Transverse colon (tissue), 4 donors: ENCODE measurements at regions not wholly inside any gene's neighbourhood (a gene's known extent, or its start where the extent isn't known, plus 50 kb on each side); places are given as distances from the start of the nearest gene placed in this dataset.

Source experiments
- DNase-seq: peaks from one replicate; pipeline ENCODE4 v3.0.0-alpha.2; 2019
- H3K27ac ChIP-seq, 4 donors: fragments of 200-600 bp; sonication (generic); 2 replicates each; pipeline ENCODE4 v1.5.1; 2016 to 2018; ENCODE audit warnings: inconsistent platforms in 4 of 4
- H3K27me3 ChIP-seq: fragments of 200-600 bp; sonication (generic); 2 replicates; pipeline ENCODE4 v1.5.1; 2017; ENCODE audit warnings: inconsistent platforms
- H3K36me3 ChIP-seq, 4 donors: fragments of 200-600 bp; sonication (generic); 2 replicates each; pipeline ENCODE4 v1.5.1; 2017 to 2019; ENCODE audit warnings: inconsistent platforms in 4 of 4
- H3K4me1 ChIP-seq, 4 donors: fragments of 200-600 bp; sonication (generic); 2 replicates each; pipeline ENCODE4 v1.5.1; 2017 to 2020; ENCODE audit warnings: inconsistent platforms in 4 of 4
- H3K4me3 ChIP-seq, 4 donors: fragments of 200-600 bp; sonication (generic); 1 replicate in 1 of 4; 2 replicates in 3 of 4; pipeline versions ENCODE4 v1.5.1 to v1.6.1; 2017 to 2019; ENCODE audit warnings: inconsistent platforms in 4 of 4
- H3K9me3 ChIP-seq, 2 donors: fragments of 200-600 bp; sonication (generic); 2 replicates each; pipeline ENCODE4 v1.5.1; 2017 to 2019; ENCODE audit warnings: inconsistent platforms in 2 of 2
- EP300 ChIP-seq: sonication (generic); formaldehyde crosslinking; IDR thresholded peaks from one replicate; pipeline ENCODE4 v1.6.1; 2017; ENCODE audit warnings: antibody characterized with exemption, low read depth
- POLR2A ChIP-seq: fragments of 450-650 bp; IDR thresholded peaks from one replicate; pipeline ENCODE4 v1.6.1; 2016; ENCODE audit warnings: antibody characterized with exemption, mild to moderate bottlenecking, moderate library complexity
- POLR2AphosphoS5 ChIP-seq, 3 donors: sonication (generic); formaldehyde crosslinking; IDR thresholded peaks; one replicate each; pipeline ENCODE4 v1.6.1; 2016; ENCODE audit warnings: antibody characterized with exemption in 3 of 3
- WGBS, 2 donors: methylation state at CpG; one replicate each; pipeline ENCODE4 v1.1.5; 2018; ENCODE audit warnings: low coverage in 1 of 2; 5-methylcytosine and 5-hydroxymethylcytosine counted together
- in situ Hi-C, 4 donors: fragments of 200-750 bp; cut with MboI; loops; one replicate each; pipeline versions ENCODE4 v1.15.0 to v1.15.1; 2017; ENCODE audit warnings: low sequenced_read_pairs in 3 of 4, low pct_ligation_motif_present in 1 of 4, low pct_unique_long_range_greater_than_20kb in 1 of 4
- intact Hi-C: fragments of 100-400 bp; cut with DNase I; formaldehyde crosslinking; loops from one replicate; pipeline ENCODE4 v1.15.1; 2023; ENCODE audit warnings: low total_unique reads
- TF ChIP-seq, protein P1 (sequence below), 5 experiments: fragments of 200-600 bp in 3 of 5; fragments of 450-650 bp in 2 of 5; sonication (generic) in 3 of 5; IDR thresholded peaks; 1 replicate in 2 of 5; 2 replicates in 3 of 5; pipeline ENCODE4 v1.5.1; 2016 to 2017; ENCODE audit warnings: antibody characterized with exemption in 5 of 5, inconsistent platforms in 3 of 5, mild to moderate bottlenecking in 2 of 5, moderate library complexity in 1 of 5

DNA sequence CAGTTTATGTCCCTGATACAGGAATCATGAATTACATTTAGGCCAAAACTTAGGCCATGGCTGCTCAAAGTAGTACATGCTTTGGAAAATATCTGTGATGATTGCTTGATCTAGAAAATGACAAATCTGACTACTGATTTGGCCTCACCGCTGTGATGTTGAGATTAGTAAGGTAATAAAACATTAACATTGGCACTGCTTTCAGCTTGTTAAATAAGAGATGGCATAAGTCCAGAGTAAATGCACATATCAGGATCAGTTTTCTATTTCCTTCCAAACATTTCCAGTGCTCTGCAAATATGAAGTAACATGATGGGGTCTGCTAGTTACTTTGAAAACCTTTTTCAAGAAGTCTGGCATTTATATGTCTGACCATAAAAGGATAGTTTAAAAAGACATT lies 687.3 kb upstream of the ACTRT1 start:
- 50% methylated on average over 1 of the region's 1 CpG; no CpG with 5 or more reads in 1 of the 2 donors for WGBS, 2 donors
- no peaks in the 10 kb centered on the region for H3K4me1 ChIP-seq
- TF ChIP-seq POLR2AphosphoS5 (IDR thresholded peaks at IDR 0.05): no peak
- TF ChIP-seq, protein P1, sequence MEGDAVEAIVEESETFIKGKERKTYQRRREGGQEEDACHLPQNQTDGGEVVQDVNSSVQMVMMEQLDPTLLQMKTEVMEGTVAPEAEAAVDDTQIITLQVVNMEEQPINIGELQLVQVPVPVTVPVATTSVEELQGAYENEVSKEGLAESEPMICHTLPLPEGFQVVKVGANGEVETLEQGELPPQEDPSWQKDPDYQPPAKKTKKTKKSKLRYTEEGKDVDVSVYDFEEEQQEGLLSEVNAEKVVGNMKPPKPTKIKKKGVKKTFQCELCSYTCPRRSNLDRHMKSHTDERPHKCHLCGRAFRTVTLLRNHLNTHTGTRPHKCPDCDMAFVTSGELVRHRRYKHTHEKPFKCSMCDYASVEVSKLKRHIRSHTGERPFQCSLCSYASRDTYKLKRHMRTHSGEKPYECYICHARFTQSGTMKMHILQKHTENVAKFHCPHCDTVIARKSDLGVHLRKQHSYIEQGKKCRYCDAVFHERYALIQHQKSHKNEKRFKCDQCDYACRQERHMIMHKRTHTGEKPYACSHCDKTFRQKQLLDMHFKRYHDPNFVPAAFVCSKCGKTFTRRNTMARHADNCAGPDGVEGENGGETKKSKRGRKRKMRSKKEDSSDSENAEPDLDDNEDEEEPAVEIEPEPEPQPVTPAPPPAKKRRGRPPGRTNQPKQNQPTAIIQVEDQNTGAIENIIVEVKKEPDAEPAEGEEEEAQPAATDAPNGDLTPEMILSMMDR (IDR thresholded peaks at IDR 0.05): no peak
- TF ChIP-seq EP300: no peak
- TF ChIP-seq POLR2A: no peak
- DNase-seq: no peak
- in situ Hi-C loops (no loop called here), intact Hi-C loops (no loop called here)
- no peaks in the 10 kb centered on the region for H3K9me3 ChIP-seq
- H3K4me3 ChIP-seq: no peak overlapping the region
- H3K27ac ChIP-seq: no peak overlapping the region
- H3K27me3 ChIP-seq: no peaks in the 10 kb centered on the region
- no peaks in the 10 kb centered on the region for H3K36me3 ChIP-seq

DNA sequence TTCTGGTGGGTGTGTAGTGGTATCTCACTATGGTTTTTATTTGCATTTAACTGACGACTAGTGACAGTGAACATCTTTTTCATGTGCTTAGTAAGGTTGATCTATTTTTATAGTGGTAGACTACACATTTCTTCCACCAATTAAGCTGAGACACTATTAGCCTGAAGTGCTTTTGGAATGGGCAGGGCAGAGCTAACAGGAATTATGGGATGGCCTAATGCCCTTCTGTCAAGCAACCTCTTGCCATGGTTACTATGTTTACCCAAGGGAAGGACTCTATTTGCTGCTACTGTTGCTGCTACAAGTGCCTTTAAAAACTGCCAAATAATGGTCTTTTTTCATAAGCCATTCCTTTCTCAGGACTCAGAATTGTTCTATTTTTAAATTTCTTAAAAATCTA lies 676.7 kb upstream of the ACTRT1 start:
- 60 to 67% methylated on average over 1 of the region's 1 CpG for WGBS, 2 donors
- intact Hi-C loops: no loop called here
- no peaks in the 10 kb centered on the region for H3K27me3 ChIP-seq
- H3K4me3 ChIP-seq: no peak overlapping the region
- no peaks in the 10 kb centered on the region for H3K36me3 ChIP-seq
- in situ Hi-C loops: no loop called here
- no peak for DNase-seq
- H3K9me3 ChIP-seq: no peaks in the 10 kb centered on the region
- H3K4me1 ChIP-seq: no peaks in the 10 kb centered on the region
- TF ChIP-seq POLR2A: no peak
- TF ChIP-seq POLR2AphosphoS5 (IDR thresholded peaks at IDR 0.05): no peak
- TF ChIP-seq, protein P1 (IDR thresholded peaks at IDR 0.05): no peak
- no peak for TF ChIP-seq EP300
- H3K27ac ChIP-seq: no peak overlapping the region

DNA sequence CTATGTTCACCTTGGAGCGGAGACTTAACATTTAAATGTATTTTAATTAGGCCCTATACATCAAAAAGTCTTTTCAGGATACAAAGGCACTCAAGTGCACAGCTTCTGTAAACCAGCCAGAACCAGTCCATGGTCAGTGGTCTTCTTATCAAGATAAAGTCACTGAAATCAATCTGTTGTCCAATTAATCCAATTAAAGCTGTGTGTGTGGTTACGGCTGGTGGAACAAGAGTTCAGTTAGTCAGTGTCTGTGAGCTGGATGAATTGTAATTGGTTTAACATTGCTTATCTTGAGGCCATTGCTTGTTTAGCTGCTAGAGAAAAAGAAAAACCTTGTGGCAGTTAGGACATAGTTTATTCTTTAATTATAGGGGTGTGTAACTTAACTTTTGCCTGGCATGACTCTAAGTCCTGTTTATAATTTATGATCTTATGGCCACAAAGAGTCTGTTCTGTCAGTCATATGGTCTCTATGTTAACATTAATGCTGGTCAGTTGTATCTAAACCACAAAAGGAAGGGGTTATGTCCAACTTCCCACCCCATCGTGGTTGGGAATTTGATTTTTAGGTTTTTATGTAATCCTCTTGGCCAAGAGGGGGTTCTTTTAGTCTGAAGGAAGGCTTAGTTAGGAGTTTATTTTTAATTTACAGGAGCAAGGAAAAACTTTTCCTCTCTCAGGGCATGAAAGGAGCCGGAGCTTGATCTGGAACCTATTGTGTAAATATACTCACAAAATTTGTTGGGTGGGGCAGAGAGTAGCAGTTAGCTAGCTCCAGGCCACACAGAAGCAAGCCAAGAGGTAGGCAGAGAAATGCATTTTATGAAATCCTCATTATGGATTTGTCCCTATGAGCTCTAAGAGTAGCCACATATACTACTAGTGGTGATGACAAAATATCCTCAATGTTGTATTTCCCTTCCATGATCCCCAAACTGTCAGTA lies 665.7 kb upstream of the ACTRT1 start:
- Histone ChIP-seq H3K4me1 (no peaks in the 10 kb centered on the region), H3K27me3 (no peaks in the 10 kb centered on the region), H3K9me3 (no peaks in the 10 kb centered on the region), H3K4me3 (no peak overlapping the region), H3K27ac (peak overlapping the region in 2 of 4 donors; percentile 50 to 52), H3K36me3 (no peaks in the 10 kb centered on the region)
- TF ChIP-seq, protein P1 (IDR thresholded peaks at IDR 0.05): no peak
- TF ChIP-seq POLR2A (no peak), EP300 (no peak), POLR2AphosphoS5 (IDR thresholded peaks at IDR 0.05) (no peak)
- WGBS, 2 donors: 20 to 58% methylated on average over 2 to 4 of the region's 4 CpGs
- in situ Hi-C loops: no loop called here
- intact Hi-C loops: no loop called here
- no peak for DNase-seq

DNA sequence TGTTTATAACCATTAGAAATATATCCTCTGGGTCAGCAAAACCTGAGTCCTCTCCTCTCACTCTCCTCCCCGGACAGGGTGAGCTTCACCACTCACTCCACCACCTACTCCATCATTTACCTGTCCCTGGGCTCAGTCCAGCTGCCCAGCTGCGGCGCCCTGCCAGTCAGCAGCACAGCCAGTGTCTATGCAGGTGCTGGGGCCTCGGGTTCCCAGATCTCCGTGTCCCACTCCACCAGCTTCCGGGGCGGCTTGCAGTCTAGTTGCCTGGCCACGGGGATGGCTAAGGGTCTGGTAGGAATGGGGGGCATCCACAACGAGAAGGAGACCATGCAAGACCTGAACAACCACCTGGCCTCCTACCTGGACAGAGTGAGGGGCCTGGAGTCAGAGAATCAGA lies 662.2 kb upstream of the ACTRT1 start:
- H3K36me3 ChIP-seq: no peaks in the 10 kb centered on the region
- TF ChIP-seq POLR2AphosphoS5 (IDR thresholded peaks at IDR 0.05) (no peak), POLR2A (no peak), EP300 (no peak)
- TF ChIP-seq, protein P1 (IDR thresholded peaks at IDR 0.05): no peak
- no peaks in the 10 kb centered on the region for H3K9me3 ChIP-seq
- H3K4me3 ChIP-seq: no peak overlapping the region
- no peak overlapping the region for H3K27ac ChIP-seq
- intact Hi-C loops: no loop called here
- H3K27me3 ChIP-seq: no peaks in the 10 kb centered on the region
- H3K4me1 ChIP-seq: no peaks in the 10 kb centered on the region
- in situ Hi-C loops: no loop called here
- 72% methylated on average over 9 of the region's 9 CpGs; no CpG with 5 or more reads in 1 of the 2 donors for WGBS, 2 donors
- DNase-seq: no peak
